HG02588 (cell line): ENCODE measurements at regions not wholly inside any gene's neighbourhood (a gene's known extent, or its start where the extent isn't known, plus 50 kb on each side); places are given as distances from the start of the nearest gene placed in this dataset.
"Not testable (repeated sequence)": the region's sequence is repeated elsewhere in the genome, so short reads cannot be mapped to it uniquely, and the experiment has no call there.

ENCODE experiments used
- ATAC-seq: cut with Tn5 transposase; IDR thresholded peaks from one replicate; pipeline ENCODE4 v1.9.1; 2021; ENCODE audit warnings: mild to moderate bottlenecking, moderate library complexity; ENCODE audit not compliant: unreplicated experiment

GRCh38 chr16:86222547-86222946 lies 287.8 kb upstream of the FOXF1 start:
- ATAC-seq = no peak

DNA sequence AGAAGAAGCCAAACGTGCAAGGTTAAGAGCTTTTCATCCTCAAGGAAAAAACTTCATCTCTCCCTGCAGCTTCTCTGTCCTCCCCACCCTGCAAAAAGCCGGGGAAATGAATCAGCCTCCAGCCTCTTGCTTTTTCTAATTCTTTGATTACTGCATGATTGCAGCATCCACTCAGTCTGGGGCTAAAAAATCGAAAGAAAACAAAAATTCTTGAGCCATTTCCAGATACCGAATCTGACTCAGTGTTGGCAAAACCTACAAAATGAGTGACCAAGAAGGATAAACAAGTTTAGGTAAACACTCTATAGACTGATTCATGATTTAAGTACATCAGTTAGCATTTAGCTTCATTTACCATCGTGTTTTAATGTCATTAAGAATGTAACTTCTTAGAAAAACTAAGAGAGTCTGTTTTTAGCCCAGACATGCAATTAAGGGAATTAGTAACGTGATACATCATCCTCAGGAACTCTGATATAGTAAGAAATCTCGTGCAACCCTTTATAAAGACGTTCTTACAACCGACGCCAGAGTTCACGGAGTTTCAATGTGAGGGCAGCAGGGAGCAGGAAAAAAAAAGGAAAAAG lies 287.3 kb upstream of the FOXF1 start:
- ATAC-seq = no peak

- no peak for ATAC-seq
Observed at GRCh38 chr16:86224126-86224525, 286.2 kb upstream of the FOXF1 start.

GRCh38 chr16:86224629-86225028 lies 285.7 kb upstream of the FOXF1 start:
- ATAC-seq = no peak

GRCh38 chr16:86225905-86226371 lies 284.4 kb upstream of the FOXF1 start:
- no peak for ATAC-seq

GRCh38 chr16:86227041-86227440 lies 283.3 kb upstream of the FOXF1 start:
- ATAC-seq = no peak

- ATAC-seq = no peak
Observed at GRCh38 chr16:86227801-86228200, 282.5 kb upstream of the FOXF1 start.

GRCh38 chr16:86228713-86229112 lies 281.6 kb upstream of the FOXF1 start:
- no peak for ATAC-seq

DNA sequence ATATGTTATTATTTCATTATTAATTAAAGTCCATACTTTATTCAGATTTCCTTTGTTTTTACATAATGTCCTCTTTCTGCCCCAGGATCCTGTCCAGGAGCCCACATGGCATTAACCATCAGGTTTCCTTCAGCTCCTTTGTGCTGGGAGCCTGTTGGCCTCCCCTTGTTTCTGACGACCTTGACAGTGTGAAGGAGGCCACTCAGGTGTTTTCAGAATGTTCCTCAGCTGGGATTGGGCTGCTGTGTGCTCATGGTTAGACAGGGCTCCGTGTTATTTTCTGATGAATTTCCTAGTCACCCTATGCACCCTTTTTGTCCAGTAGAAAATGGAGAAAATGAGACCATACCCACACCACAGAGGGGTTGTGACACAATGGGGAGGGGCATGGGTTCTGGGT lies 281.0 kb upstream of the FOXF1 start:
- no peak for ATAC-seq

- ATAC-seq = no peak
Observed at GRCh38 chr16:86229866-86230656, 280.3 kb upstream of the FOXF1 start.

DNA sequence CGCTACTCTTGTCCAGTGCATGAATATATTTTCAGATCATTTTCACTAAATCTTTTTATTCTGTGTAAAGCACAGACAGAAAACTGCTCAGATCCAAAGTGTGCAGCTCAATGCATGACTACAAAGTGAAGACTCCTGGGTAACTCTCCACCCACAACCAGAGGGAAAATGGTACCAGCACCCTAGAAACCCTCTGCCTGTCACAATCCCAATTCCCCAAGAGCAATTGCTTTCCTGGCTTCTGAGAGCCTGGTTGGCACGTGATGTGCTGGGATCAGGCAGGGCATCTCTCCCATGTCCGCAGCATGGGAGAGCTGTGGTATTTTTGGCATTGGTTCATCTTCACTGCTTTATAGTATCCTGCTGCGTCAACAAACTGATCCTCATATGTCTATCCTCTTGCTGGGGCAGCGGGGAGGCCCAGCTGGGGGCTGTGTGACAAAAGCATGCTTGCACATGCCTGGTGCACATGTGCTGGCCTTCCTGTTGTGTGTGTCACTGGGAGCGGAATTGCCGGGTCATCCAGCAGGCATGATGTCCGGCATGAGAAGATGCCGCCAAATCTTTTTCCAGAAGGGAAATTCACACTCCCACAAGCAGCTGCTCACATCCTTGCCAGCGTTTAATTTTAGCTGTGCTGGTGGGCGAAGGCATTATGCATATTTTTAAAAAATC lies 278.9 kb upstream of the FOXF1 start:
- no peak for ATAC-seq

GRCh38 chr16:86231996-86232350 lies 278.4 kb upstream of the FOXF1 start:
- no peak for ATAC-seq

DNA sequence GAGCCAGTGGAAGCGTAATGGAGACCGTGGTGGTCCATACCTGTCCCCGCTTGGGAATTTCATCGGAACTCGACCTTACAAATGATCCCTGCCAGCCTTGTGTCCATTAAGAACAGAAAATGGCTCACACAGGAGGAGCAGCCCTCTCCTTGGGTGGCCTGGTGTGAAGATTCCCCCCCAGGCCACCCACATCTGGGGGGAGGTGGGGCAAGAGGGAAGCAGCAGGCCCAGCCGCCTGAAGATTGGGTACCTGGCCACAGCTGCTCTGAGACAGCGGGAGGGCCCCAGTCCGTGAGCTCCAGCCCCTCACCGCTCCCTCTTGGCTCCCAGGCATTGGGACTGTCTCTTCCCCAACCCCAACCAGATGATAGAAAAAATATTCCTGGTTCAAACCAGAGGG lies 277.8 kb upstream of the FOXF1 start:
- ATAC-seq = no peak

- ATAC-seq = not testable (repeated sequence)
Observed at GRCh38 chr16:86233506-86233905, 276.8 kb upstream of the FOXF1 start.

DNA sequence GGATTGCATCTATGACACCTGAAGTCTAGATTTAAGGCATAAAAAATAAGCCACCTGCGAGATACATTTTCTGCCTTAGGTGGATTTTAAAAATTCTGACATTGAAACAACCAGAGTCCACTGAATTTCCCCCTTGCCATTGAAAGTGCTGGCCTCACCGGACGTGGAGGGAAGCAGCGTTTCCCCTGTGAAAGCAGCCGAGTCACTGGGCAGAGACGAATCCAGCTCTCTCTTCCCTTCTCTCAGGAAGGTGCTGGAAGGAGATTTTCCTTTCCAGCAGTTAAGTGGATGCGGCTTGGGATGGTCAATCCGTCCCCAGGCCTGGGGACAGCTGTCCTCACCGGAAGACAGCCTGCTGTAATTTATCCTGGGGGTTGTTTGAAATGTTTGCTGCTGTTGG lies 270.9 kb upstream of the FOXF1 start:
- ATAC-seq = no peak

- no peak for ATAC-seq
Observed at GRCh38 chr16:86240716-86241363, 269.5 kb upstream of the FOXF1 start.

GRCh38 chr16:86241681-86242080 lies 268.6 kb upstream of the FOXF1 start:
- ATAC-seq = no peak

DNA sequence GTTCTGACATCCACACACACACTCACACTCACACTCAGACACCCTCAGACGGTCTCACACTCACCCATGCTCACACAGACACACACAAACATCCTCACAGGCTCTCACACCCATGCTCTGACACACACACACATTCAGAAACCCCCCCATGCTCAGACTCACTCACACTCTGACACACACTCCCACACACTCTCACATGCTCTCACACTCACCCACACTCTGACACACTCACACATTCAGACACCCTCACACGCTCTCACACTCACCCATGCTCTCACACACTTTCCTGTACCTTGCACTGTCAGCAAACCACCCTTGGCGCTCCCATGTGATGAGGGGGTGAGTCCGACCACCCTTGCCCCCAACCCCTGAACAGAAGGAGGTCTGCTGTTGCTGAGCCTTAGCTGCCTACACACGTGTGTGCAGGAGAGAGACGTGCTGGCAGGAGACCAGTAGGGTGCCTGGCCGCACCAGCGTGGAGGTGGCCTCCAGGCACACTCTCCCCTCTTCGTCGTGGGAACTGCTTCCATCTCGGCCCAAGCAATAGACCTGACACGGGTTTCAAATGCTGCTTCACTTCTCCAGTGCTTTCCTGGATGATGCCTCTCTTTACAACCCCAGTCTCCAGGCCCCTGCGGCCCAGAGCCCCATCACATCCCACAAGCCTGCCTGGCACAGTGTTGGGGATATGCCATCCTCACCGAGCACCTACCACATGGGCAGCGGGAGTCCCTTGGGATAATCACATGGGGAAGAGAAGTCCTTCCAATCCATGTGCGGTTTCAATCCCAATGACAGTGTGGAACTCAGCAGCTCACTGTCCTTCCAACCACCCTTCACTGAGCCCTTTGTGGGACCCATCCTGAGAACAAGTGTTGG lies 267.8 kb upstream of the FOXF1 start:
- ATAC-seq = no peak

DNA sequence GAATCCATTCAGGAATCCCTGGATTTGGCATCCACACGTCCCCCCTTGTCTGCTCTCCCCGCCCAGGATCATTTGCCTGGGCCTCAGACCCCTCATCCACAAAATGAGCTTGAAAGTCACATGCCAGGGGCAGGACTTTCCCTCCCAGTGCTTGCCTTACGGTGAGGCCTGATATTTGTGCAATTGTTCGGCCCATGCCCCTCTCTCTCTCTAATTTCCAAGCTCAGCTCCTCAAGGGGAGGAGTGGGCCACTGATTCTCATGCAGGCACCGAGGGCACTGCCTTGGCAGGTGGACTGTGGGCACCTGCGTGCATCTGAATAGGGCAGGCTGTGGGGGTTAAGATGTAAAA lies 267.2 kb upstream of the FOXF1 start:
- ATAC-seq = no peak

GRCh38 chr16:86243571-86244154 lies 266.7 kb upstream of the FOXF1 start:
- no peak for ATAC-seq
